GM10248 (cell line): ENCODE measurements at regions not wholly inside any gene's neighbourhood (a gene's known extent, or its start where the extent isn't known, plus 50 kb on each side); places are given as distances from the start of the nearest gene placed in this dataset.

Experiments used
- CTCF ChIA-PET: fragments of 300-600 bp; sonication (Branson Sonifier 250); formaldehyde crosslinking; extraction: SDS; loops from one replicate; lab custom pipeline; 2021; ENCODE audit warnings: antibody characterized with exemption; lab: Yijun Ruan, JAX
- POLR2A ChIA-PET: fragments of 350-650 bp; sonication (Branson Sonifier 250); formaldehyde crosslinking; extraction: SDS; loops from one replicate; lab custom pipeline; 2020; ENCODE audit warnings: antibody characterized with exemption; lab: Yijun Ruan, JAX
- DNase-seq: peaks from one replicate; pipeline ENCODE4 v3.0.0; 2012; ENCODE audit errors: extremely low spot score
- TF ChIP-seq, protein P1 (sequence below): IDR thresholded peaks from 2 replicates; pipeline ENCODE4 v1.5.1; 2012; ENCODE audit warnings: mild to moderate bottlenecking, low read depth; ENCODE audit errors: extremely low read depth, missing control alignments, control extremely low read depth

DNA sequence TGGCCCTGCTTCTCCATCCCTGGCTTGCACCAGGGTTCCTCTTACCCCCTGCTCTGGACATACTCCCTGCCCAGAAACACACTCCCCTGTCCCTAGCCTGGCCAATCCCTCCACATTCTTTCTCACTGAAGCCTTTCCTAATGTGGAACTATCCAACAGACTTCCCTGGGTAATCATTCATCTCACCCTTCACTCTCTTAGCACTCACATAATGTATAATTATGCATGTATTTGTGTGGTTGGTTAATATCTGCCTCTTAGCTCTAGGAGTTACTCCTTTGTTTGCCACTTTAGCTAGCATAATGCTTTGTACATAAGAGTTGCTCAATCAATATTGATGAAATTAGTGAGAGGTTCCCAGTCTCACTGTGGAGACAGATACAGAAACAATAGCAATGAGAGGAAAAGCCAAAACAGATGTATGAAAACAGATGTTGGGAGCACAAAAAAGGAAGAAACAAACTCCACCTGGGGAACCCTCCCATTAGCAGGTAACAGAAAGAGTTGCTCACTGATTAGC is 76.9 kb upstream of the WARS2 start:
- ChIA-PET POLR2A (no interaction called here), CTCF (interaction anchor here (0.7 to 3.2 kb wide), 2 partner anchors 19 to 58 kb away, joined by 3 to 9 read pairs; no protein-coding TSS in a partner anchor)
- TF ChIP-seq, protein P1, sequence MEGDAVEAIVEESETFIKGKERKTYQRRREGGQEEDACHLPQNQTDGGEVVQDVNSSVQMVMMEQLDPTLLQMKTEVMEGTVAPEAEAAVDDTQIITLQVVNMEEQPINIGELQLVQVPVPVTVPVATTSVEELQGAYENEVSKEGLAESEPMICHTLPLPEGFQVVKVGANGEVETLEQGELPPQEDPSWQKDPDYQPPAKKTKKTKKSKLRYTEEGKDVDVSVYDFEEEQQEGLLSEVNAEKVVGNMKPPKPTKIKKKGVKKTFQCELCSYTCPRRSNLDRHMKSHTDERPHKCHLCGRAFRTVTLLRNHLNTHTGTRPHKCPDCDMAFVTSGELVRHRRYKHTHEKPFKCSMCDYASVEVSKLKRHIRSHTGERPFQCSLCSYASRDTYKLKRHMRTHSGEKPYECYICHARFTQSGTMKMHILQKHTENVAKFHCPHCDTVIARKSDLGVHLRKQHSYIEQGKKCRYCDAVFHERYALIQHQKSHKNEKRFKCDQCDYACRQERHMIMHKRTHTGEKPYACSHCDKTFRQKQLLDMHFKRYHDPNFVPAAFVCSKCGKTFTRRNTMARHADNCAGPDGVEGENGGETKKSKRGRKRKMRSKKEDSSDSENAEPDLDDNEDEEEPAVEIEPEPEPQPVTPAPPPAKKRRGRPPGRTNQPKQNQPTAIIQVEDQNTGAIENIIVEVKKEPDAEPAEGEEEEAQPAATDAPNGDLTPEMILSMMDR, result no peak
- DNase-seq, result no peak

- CTCF ChIA-PET, result interaction anchor here (3.2 kb wide), 1 partner anchor 55 kb away, joined by 9 read pairs; no protein-coding TSS in a partner anchor
- TF ChIP-seq, protein P1, result no peak
- DNase-seq, result no peak
- POLR2A ChIA-PET, result no interaction called here
Measured at GRCh38 chr1:119219711-119220110, 79.3 kb upstream of the WARS2 start.

DNA sequence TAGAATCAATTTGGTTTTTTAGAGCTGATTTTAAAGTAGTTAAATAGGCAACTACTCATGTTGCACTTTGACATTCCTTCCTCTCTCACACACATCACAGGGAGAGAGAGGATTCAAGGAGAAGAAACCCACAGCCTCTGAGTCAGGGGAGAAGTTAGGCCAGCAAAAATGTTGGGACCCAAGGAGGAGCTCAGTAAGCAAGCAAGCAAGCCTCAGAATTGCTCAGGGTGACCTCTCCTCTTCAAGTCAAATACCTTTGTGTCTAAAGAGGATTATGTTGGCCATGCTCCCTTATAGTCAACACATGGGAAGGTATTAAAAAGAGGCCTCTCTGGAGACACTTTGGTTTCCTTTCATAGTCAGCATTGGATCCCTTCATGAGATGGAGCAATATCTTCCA is 80.5 kb upstream of the WARS2 start:
- DNase-seq, result no peak
- ChIA-PET CTCF (interaction anchor here (0.7 to 1.3 kb wide), 2 partner anchors 10 to 54 kb away, joined by 4 to 5 read pairs; no protein-coding TSS in a partner anchor), POLR2A (no interaction called here)
- TF ChIP-seq, protein P1, result no peak

DNA sequence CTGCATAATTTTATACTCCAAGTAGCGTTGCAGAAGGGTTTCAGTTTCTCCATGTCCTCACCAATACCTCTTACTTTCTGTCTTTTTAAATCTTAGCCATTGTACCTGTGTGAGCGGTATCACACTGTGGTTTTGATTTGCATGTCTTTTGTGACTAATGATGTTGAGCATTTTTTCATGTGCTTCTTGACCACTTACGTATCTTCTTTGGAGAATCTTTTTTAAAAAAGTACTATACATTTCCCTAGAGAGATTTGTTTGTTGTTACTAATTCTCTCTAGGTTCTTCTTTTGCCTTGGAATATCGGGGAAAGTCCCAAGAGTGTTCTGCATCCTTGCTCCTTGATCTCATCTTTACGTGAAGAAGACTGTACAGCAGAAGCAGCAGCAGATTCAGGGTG is 81.8 kb upstream of the WARS2 start:
- CTCF ChIA-PET, result interaction anchor here (1.3 kb wide), 1 partner anchor 53 kb away, joined by 5 read pairs; no protein-coding TSS in a partner anchor
- POLR2A ChIA-PET, result no interaction called here
- DNase-seq, result no peak
- TF ChIP-seq, protein P1, result no peak

DNA sequence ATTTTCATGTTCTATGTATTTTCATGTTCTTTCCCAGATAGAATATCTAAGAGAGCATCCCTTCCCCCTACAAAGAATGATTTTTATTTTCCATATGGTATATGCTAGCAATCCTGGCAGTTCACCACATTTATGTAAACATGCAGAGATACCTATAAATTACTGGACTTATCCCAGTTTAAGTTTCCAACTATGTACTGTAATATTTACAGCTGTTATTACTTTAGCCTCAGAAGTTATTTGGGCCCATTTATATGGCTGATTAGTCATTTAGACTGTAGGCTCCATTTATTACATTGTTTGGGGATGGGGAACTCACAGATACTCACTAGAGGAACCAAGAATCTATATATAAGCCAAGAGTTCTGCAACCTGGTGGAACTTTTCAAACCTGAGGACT is 84.8 kb upstream of the WARS2 start:
- ChIA-PET CTCF (interaction anchor here (0.9 to 1.5 kb wide), 3 partner anchors 14 to 53 kb away, joined by 3 to 4 read pairs (median 3); no protein-coding TSS in a partner anchor), POLR2A (no interaction called here)
- TF ChIP-seq, protein P1, result no peak
- DNase-seq, result no peak

- ChIA-PET POLR2A (no interaction called here), CTCF (interaction anchor here (0.9 to 1.5 kb wide), 3 partner anchors 15 to 52 kb away, joined by 3 to 4 read pairs (median 4); no protein-coding TSS in a partner anchor)
- DNase-seq, result no peak
- TF ChIP-seq, protein P1, result no peak
Measured at GRCh38 chr1:119225831-119226230, 85.4 kb upstream of the WARS2 start.

DNA sequence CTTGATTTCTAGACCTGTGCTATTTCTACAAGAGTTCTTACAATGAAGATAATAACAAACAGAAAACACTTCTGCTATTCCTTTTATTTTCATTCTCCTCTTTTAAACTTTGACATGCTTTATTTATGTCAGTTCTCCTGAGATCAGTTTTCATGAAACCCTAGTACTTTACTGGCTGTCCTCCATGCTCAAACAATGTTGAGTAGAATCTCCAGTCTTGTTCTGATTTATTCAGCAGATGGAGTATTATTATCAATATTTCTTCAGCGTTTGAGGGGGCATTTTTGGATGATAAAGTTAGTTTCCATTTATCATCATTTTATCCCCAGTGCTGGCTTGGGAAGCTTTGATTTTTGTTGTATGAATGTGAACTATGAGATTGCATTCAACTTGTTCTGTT is 85.9 kb upstream of the WARS2 start:
- TF ChIP-seq, protein P1, result no peak
- ChIA-PET POLR2A (no interaction called here), CTCF (interaction anchor here (1.0 kb wide), 1 partner anchor 50 kb away, joined by 4 read pairs; no protein-coding TSS in a partner anchor)
- no peak for DNase-seq
